ENCODE measurements at regions not wholly inside any gene's neighbourhood (a gene's known extent, or its start where the extent isn't known, plus 50 kb on each side); places are given as distances from the start of the nearest gene placed in this dataset.

DNA sequence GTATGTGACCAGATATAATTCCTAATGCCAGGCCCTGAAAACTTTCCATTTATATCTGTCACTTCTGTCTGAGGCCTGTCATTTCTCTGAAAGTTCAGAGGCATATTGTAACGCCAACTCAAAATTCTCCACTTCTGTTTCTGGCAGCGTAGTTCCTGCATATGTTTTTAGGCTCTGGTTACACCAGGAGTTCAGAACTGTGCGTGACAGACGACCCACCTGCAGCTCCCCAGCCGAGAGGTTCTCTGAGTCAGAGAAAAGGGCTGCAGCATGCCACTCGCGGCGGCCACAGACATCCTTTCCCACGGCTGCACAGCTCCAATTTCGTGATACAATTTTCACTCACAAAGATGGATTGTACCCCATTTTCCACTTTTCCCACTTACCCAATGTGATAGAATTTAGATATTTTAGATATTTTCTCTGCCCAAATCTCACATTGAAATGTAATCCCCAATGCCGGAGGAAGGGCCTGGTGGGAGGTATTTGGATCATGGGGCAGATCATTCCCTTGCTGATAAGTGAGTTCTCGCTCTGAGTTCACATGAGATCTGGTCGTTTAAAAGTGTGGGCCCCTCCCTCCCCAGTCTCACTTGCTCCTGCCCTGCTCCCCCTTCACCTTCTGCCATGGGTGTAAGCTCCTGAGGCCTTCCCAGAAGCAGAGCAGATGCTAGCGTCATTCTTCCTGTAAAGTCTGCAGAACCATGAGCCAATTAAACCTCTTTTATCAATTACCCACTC, 308.1 kb downstream of the LIG4 start:
- TF ChIP-seq, protein P1, sequence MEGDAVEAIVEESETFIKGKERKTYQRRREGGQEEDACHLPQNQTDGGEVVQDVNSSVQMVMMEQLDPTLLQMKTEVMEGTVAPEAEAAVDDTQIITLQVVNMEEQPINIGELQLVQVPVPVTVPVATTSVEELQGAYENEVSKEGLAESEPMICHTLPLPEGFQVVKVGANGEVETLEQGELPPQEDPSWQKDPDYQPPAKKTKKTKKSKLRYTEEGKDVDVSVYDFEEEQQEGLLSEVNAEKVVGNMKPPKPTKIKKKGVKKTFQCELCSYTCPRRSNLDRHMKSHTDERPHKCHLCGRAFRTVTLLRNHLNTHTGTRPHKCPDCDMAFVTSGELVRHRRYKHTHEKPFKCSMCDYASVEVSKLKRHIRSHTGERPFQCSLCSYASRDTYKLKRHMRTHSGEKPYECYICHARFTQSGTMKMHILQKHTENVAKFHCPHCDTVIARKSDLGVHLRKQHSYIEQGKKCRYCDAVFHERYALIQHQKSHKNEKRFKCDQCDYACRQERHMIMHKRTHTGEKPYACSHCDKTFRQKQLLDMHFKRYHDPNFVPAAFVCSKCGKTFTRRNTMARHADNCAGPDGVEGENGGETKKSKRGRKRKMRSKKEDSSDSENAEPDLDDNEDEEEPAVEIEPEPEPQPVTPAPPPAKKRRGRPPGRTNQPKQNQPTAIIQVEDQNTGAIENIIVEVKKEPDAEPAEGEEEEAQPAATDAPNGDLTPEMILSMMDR (IDR thresholded peaks at IDR 0.05), result no peak
- no peak for TF ChIP-seq NRF1 (IDR thresholded peaks at IDR 0.05; ENCODE audit: low read depth, low read length)
- TF ChIP-seq, protein P2, sequence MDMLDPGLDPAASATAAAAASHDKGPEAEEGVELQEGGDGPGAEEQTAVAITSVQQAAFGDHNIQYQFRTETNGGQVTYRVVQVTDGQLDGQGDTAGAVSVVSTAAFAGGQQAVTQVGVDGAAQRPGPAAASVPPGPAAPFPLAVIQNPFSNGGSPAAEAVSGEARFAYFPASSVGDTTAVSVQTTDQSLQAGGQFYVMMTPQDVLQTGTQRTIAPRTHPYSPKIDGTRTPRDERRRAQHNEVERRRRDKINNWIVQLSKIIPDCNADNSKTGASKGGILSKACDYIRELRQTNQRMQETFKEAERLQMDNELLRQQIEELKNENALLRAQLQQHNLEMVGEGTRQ (IDR thresholded peaks at IDR 0.05; ENCODE audit: borderline replicate concordance, low read depth, low read length), result no peak
